HCEC 1CT (cell line): ENCODE measurements at regions not wholly inside any gene's neighbourhood (a gene's known extent, or its start where the extent isn't known, plus 50 kb on each side); places are given as distances from the start of the nearest gene placed in this dataset.

Source experiments
- DNase-seq: peaks from one replicate; pipeline ENCODE4 v3.0.0-alpha.2; 2017

DNA sequence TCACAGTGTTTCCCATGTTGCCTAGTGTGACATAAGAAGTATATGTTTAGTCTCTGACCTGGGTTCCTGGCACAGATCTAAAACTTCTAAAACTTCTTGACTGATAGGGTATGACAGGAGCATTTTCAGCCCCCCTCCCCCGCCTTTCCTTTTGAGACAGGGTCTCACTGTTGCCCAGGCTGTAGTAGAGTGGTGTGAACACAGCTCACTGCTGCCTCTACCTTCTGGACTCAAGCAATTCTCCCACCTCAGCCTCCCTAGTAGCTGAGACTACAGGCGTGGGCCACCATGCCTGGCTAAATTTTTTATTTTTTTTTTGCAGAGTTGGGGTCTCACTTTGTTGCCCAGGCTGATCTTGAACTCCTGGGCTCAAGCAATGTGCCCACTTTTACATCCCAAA, 421.1 kb upstream of the RGS6 start:
- no peak for DNase-seq

DNA sequence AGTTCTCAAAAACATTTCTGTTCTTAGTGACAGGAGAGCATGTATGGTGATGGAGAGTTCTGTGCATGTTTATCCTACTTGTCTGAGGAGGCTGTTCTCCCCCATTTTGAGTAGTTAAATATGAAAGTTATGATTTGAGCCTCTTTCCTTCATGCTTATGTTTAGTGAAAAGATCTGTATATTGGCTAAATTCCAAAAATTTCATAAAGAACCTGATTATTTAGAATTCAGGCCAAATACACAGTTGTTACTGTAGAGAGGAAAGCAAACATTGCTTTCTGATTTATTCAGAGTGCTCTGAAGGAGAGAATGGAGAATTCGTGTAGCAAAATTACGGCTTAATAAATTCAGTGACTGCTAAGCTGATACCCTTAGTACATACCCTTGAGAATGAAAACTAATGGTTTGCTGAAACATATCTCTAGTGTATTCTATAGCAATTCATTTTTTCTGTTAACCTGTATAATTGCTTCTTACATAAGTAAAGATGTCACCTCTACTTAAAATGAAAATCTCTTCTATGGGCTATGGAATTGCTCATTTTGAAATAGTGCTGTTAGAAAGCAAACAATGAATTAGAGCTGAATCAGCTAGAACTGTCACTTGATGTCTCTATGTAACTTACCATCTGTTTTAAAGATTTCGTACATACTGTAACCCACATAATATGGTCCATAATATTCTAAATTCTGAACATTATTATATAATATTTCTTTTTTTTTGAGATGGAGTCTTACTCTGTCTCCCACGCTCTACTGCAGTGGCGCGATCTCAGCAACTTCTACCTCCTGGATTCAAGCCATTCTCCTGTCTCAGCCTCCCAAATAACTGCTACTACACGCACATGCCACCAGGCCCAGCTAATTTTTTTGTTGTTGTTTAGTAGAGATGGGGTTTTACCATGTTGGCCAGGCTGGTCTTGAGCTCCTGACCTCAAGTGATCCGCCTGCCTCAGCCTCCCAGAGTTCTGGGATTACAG, 417.0 kb upstream of the RGS6 start:
- DNase-seq, result no peak

GRCh38 chr14:71521238-71522135, 410.7 kb upstream of the RGS6 start:
- DNase-seq, result no peak

GRCh38 chr14:71523630-71524319, 408.5 kb upstream of the RGS6 start:
- no peak for DNase-seq

- DNase-seq, result no peak
These were observed 407.8 kb upstream of the RGS6 start for GRCh38 chr14:71524320-71524982.

DNA sequence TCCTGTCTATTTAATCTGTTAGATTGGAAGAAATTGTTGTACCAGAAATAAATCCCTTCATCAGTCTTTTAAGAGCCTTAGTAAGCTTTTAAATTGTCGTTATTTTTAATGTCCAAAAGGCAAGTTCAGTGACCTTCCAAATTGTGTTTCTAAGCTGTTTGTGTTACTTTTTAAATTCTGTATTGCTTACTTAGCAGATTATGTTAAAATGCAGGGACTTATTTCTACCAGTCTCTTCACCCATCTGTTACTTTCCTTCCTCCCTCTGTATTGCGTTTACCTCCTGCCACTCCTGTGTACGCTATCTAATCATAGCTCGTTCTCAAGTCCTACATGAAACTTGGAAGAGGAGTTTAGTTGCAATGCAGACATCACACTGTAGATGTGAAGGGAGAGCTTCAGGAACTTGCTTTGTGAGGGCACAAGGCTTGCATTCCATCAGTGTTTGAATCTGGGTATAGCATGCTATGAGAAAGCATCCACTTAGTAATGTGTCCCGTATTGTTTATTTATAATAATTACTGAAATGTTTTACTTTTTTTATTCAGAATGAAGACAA, 406.5 kb upstream of the RGS6 start:
- DNase-seq, result no peak

GRCh38 chr14:71526388-71526787, 405.8 kb upstream of the RGS6 start:
- DNase-seq, result no peak

- DNase-seq, result no peak
These were observed 404.4 kb upstream of the RGS6 start for GRCh38 chr14:71527838-71528237.

- no peak for DNase-seq
These were observed 402.4 kb upstream of the RGS6 start for GRCh38 chr14:71529848-71530247.

DNA sequence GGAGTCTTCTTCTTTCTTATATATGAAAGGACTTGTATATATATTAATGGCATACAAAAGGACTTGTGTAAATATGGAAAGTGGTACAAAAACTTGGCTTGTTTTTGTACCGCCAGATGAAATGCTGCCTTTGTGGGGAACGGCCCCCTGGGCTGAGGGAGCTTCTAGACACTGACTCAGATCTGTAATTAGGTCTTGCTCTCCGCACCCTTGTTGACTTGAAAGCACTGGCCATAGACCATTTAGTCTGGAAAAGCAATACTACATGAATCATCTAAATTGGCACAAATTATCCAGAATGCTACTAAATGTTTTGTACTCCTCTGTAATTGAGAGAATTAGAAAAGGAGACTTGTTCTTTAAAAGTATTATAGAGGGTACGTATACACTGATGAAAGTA, 399.9 kb upstream of the RGS6 start:
- no peak for DNase-seq

GRCh38 chr14:71532790-71533189, 399.4 kb upstream of the RGS6 start:
- no peak for DNase-seq

- DNase-seq, result no peak
These were observed 398.8 kb upstream of the RGS6 start for GRCh38 chr14:71533390-71533789.

DNA sequence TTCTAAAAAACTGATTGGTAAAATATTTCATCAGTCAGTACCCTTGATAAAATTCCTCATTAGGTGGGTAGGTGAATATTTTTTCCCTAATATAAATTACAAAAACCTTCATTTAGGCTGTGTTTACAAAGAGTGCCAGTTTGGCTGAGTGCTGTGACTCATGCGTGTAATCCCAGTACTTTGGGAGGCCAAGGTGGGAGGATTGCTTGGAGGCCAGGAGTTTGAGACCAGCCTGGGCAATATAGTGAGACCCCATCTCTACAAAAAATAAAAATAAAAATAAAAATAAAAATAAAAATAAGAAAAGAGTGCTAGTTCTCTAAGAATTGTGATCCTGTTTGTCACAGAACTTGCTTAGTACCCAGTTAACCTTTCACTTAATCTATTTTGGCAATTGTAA, 398.4 kb upstream of the RGS6 start:
- no peak for DNase-seq

GRCh38 chr14:71534506-71534905, 397.7 kb upstream of the RGS6 start:
- DNase-seq, result no peak

DNA sequence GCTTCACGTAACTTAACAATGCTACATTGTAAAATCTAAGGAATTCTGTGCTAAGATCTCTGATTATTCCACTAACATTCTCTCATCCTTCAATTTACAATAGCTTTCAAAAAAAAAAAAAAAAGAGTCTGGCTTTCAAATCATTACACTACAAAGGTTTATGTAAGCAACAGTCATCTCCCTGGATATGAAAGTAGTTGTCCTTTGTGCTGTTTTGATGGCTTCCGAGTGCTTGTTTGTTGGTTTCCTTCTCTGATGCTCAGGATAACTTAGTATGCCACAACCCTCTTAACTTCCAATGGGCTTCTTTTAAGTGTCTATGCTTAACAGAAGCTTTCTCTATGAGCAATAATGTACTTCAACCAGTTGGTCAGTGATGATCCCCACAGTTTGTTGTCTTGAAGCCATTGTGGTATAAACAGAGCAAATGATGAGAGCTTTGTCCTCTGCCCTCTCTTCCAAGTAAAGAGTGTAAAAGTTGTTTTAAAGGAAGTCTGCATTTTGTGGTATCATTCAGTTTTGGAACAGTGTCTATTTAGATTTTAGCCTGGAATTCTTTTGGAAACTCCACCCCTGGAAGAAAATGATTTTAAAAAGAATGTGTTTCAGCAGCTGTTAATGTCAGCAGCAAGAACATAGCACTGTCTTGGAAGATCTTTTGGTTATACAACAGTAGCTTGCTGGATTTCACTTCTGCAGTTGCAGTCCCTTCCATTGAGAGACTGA, 396.1 kb upstream of the RGS6 start:
- DNase-seq, result no peak

DNA sequence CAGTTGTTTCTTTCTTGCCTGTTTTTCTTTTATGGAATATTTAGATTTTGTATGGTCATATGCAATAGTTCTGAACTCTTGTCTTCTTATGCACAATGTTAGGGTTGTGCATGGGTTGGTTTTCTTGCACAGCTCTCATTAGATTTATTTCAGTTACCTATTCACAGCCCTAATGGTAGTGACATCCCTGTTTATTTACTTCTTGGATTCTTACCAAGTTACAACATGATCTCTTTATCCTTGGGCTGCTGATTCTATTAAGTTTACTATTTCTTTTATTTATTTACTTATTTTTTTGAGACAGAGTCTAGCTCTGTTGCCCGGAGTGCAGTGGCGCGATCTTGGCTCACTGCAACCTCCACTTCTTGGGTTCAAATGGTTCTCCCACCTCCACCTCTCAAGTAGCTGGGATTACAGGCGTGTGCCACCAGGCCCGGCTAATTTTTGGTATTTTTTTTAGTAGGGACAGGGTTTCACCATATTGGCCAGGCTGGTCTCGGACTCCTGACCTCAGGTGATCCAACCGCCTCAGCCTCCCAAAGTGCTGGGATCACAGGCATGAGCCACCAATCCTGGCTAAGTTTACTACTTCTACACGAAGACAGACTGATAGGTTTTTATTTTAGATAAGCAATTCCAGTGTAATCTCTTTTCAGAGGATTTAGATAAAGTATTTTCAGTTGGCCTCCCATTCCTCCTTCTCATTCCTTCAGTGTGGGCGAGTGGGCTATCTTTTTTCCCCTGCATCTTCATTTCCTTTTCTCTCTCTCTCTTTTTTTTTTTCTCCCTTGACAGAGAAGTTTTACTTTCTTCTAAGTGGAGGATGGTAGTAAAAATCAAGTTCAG, 395.1 kb upstream of the RGS6 start:
- DNase-seq, result no peak

GRCh38 chr14:71538288-71538687, 393.9 kb upstream of the RGS6 start:
- no peak for DNase-seq

DNA sequence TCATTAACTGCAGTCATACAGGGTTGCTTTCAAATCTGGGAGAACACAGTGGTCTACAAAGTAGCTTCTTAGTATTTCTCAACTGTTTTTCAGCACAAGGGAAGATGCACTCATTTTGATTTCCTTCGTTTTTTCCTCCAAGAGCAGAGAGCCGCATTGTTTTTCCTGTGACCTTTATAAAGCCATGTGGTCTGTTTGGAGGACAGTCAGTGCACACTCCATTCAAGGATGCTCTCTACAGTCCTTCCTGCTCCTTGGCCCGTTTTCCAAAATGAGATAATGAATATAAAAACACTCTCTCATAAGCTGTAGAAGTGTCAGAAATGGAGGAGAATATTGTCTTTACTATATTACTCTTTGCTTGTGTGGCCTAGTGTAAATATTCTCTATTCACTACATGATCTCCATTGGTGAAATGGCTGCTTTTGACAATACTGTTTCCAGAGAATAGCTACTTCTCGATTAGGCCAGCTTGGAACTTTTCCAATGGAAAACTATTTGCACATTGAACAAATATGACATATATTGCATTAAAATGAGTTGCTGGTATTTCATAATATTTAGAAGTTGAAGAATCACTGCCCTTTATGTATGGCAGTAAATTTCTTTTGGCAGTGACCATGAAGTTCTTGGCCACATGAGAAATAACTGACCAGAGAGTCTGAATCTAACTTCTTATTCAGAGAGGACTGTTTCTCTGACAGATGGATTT, 393.1 kb upstream of the RGS6 start:
- peak; percentile 37 for DNase-seq

DNA sequence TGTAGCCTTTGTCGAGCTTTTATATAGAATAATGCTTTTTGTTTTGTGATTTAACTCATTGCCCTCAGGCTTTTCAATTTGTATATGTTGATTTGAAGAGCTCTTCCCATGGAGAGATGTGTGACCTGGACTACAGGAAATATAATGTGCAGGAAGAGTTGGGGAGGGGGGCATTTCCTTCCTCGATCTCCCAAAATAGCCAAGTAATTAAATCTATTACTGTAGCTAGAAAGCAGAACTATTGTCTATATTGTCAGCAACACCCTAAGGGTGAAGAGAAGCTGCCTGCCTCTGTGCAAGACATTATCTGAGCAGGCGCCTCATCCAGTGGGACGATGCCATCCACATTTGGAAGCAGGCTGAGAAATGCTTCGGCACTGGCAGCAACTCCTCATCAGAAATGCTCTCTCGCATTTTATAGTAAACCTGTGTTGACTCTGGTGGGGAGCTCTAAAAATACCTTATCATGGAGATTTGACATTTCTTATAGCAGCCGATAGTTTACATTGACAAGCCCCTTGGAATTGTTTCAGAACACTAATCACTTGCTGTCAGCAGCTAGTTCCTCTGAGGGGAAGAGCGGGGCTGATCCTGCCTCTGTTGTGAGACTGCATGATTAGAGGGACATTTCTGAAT, 392.5 kb upstream of the RGS6 start:
- no peak for DNase-seq
